ENCODE measurements at regions not wholly inside any gene's neighbourhood (a gene's known extent, or its start where the extent isn't known, plus 50 kb on each side); places are given as distances from the start of the nearest gene placed in this dataset.
"Not testable (repeated sequence)": the region's sequence is repeated elsewhere in the genome, so short reads cannot be mapped to it uniquely, and the experiment has no call there.

- TF ChIP-seq CTCF, POLR2A (IDR thresholded peaks at IDR 0.05): not testable (repeated sequence)
These were observed 179.2 kb upstream of the GK2 start for GRCh38 chr4:79587207-79587606.

All from tibial nerve (tissue), 3 donors.